GM21786 (cell line): ENCODE measurements at regions not wholly inside any gene's neighbourhood (a gene's known extent, or its start where the extent isn't known, plus 50 kb on each side); places are given as distances from the start of the nearest gene placed in this dataset.

Experiments used
- ATAC-seq: cut with Tn5 transposase; IDR thresholded peaks from one replicate; pipeline ENCODE4 v1.9.1; 2021; ENCODE audit not compliant: unreplicated experiment

- no peak for ATAC-seq
Observed at GRCh38 chr1:233516732-233517131, 97.2 kb upstream of the KCNK1 start.

- ATAC-seq, result no peak
Observed at GRCh38 chr1:233518344-233518743, 95.6 kb upstream of the KCNK1 start.

GRCh38 chr1:233520261-233521191, 93.4 kb upstream of the KCNK1 start:
- no peak for ATAC-seq

GRCh38 chr1:233523047-233523446, 90.9 kb upstream of the KCNK1 start:
- ATAC-seq, result no peak

GRCh38 chr1:233527818-233528217, 86.1 kb upstream of the KCNK1 start:
- no peak for ATAC-seq

GRCh38 chr1:233530665-233531386, 83.1 kb upstream of the KCNK1 start:
- no peak for ATAC-seq

GRCh38 chr1:233540816-233541215, 73.1 kb upstream of the KCNK1 start:
- no peak for ATAC-seq

GRCh38 chr1:233543338-233544255, 70.3 kb upstream of the KCNK1 start:
- no peak for ATAC-seq

- no peak for ATAC-seq
Observed at GRCh38 chr1:233544304-233544703, 69.6 kb upstream of the KCNK1 start.

- ATAC-seq, result no peak
Observed at GRCh38 chr1:233547726-233548125, 66.2 kb upstream of the KCNK1 start.

- no peak for ATAC-seq
Observed at GRCh38 chr1:233549404-233549803, 64.5 kb upstream of the KCNK1 start.

- ATAC-seq, result no peak
Observed at GRCh38 chr1:233549917-233550316, 64.0 kb upstream of the KCNK1 start.

- ATAC-seq, result no peak
Observed at GRCh38 chr1:233554037-233554436, 59.9 kb upstream of the KCNK1 start.

- ATAC-seq, result no peak
Observed at GRCh38 chr1:233561708-233562426, 52.0 kb upstream of the KCNK1 start.
